SK-N-SH (cell line): ENCODE measurements at regions not wholly inside any gene's neighbourhood (a gene's known extent, or its start where the extent isn't known, plus 50 kb on each side); places are given as distances from the start of the nearest gene placed in this dataset.

ENCODE experiments used
- CTCF ChIA-PET: fragments of 300-600, 350-600 bp; formaldehyde crosslinking; extraction: SDS; loops from one replicate; lab custom pipeline; 2021; lab: Yijun Ruan, JAX
- POLR2A ChIA-PET: fragments of 350-600 bp; sonication (Branson Sonifier 250); formaldehyde crosslinking; extraction: SDS; loops from one replicate; lab custom pipeline; 2020; ENCODE audit warnings: antibody characterized with exemption, inconsistent platforms; lab: Yijun Ruan, JAX
- DNase-seq: peaks from one replicate; pipeline ENCODE4 v3.0.0; 2012
- H2AFZ ChIP-seq: fragments of 200-600 bp; sonication (generic); 2 replicates; pipeline ENCODE4 v1.8.1; 2016; ENCODE audit warnings: antibody characterized with exemption, mild to moderate bottlenecking, low read depth
- H3F3A ChIP-seq: fragments of 200-600 bp; sonication (generic); replicated peaks from 2 replicates; pipeline ENCODE3; 2016; ENCODE audit warnings: antibody characterized with exemption, mild to moderate bottlenecking; ENCODE audit not compliant: insufficient read depth
- H3K27ac ChIP-seq, 2 experiments: fragments of 200-500 bp in 1 of 2; fragments of 200-600 bp in 1 of 2; sonication (Bioruptor generic) in 1 of 2; sonication (generic), shearing (Covaris generic) in 1 of 2; 2 replicates each; pipeline versions ENCODE4 v1.5.1 to v1.6.1; 2014 to 2016; ENCODE audit warnings: low read depth in 2 of 2, inconsistent platforms in 1 of 2, low read length in 1 of 2, mild to moderate bottlenecking in 1 of 2, mixed read lengths in 1 of 2
- H3K27me3 ChIP-seq: fragments of 200-600 bp; sonication (generic), shearing (Covaris generic); 2 replicates; pipeline ENCODE4 v1.6.1; 2016; ENCODE audit warnings: mixed run types; ENCODE audit not compliant: insufficient read depth
- H3K36me3 ChIP-seq, 2 experiments: fragments of 200-500 bp in 1 of 2; fragments of 200-600 bp in 1 of 2; sonication (Bioruptor generic) in 1 of 2; sonication (generic) in 1 of 2; replicated peaks in 1 of 2; 2 replicates each; pipeline versions ENCODE3 to v1.5.1; 2014 to 2016; ENCODE audit warnings: low read length in 1 of 2, mild to moderate bottlenecking in 1 of 2; ENCODE audit not compliant: insufficient read depth in 2 of 2, control insufficient read depth in 1 of 2
- H3K4me1 ChIP-seq, 2 experiments: fragments of 200-500 bp in 1 of 2; fragments of 200-600 bp in 1 of 2; sonication (Bioruptor generic) in 1 of 2; sonication (generic), shearing (Covaris generic) in 1 of 2; 2 replicates each; pipeline versions ENCODE4 v1.5.1 to v1.6.1; 2014 to 2016; ENCODE audit warnings: low read depth in 1 of 2, low read length in 1 of 2, mixed run types in 1 of 2; ENCODE audit not compliant: insufficient read depth in 2 of 2, control insufficient read depth in 1 of 2
- H3K4me2 ChIP-seq: fragments of 200-600 bp; sonication (generic), shearing (Covaris generic); 2 replicates; pipeline ENCODE4 v1.6.1; 2017; ENCODE audit warnings: mixed run types
- H3K4me3 ChIP-seq, 2 experiments: fragments of 200-500 bp in 1 of 2; fragments of 200-600 bp in 1 of 2; sonication (Bioruptor generic) in 1 of 2; sonication (generic), shearing (Covaris generic) in 1 of 2; 2 replicates each; pipeline versions ENCODE4 v1.5.1 to v1.8.1; 2014 to 2016; ENCODE audit warnings: low read depth in 2 of 2, inconsistent platforms in 1 of 2, low read length in 1 of 2, mild to moderate bottlenecking in 1 of 2, mixed read lengths in 1 of 2, moderate library complexity in 1 of 2
- H3K79me2 ChIP-seq: fragments of 200-600 bp; sonication (generic); 2 replicates; pipeline ENCODE4 v1.8.1; 2017; ENCODE audit warnings: mild to moderate bottlenecking; ENCODE audit not compliant: insufficient read depth
- H3K9ac ChIP-seq: fragments of 200-600 bp; sonication (generic); 2 replicates; pipeline ENCODE4 v1.6.1; 2017; ENCODE audit warnings: mixed run types
- H3K9me2 ChIP-seq: fragments of 200-600 bp; sonication (generic); 2 replicates; pipeline ENCODE4 v1.6.1; 2017; ENCODE audit warnings: mixed run types
- H3K9me3 ChIP-seq: fragments of 200-600 bp; sonication (generic); 2 replicates; pipeline ENCODE4 v1.6.1; 2017; ENCODE audit warnings: mixed run types, mild to moderate bottlenecking, moderate library complexity
- H4K20me1 ChIP-seq: fragments of 200-600 bp; sonication (generic); 2 replicates; pipeline ENCODE4 v1.6.1; 2017; ENCODE audit warnings: mild to moderate bottlenecking, mixed run types; ENCODE audit not compliant: insufficient read depth
- EP300 ChIP-seq, 2 experiments: IDR thresholded peaks; 2 replicates each; pipeline versions ENCODE4 v1.4.0 to v1.6.1; 2012; ENCODE audit warnings: borderline replicate concordance in 1 of 2, low read depth in 1 of 2, low read length in 1 of 2
- EZH2phosphoT487 ChIP-seq: fragments of 200-600 bp; sonication (generic); IDR thresholded peaks from 2 replicates; pipeline ENCODE4 v1.6.1; 2017; ENCODE audit warnings: low read depth, mixed run types, mild to moderate bottlenecking, antibody characterized with exemption, moderate library complexity, borderline replicate concordance
- FOSL2 ChIP-seq: IDR thresholded peaks from 2 replicates; pipeline ENCODE4 v1.4.0; 2012; ENCODE audit warnings: low read depth, mild to moderate bottlenecking, moderate library complexity, borderline replicate concordance
- FOXJ3 ChIP-seq: sonication (generic); formaldehyde crosslinking; IDR thresholded peaks from 2 replicates; pipeline ENCODE4 v1.5.1; 2020; ENCODE audit warnings: mild to moderate bottlenecking, missing genetic modification reagents
- FOXM1 ChIP-seq: IDR thresholded peaks from 2 replicates; pipeline ENCODE4 v1.4.0; 2012; ENCODE audit warnings: low read depth, mild to moderate bottlenecking
- MXI1 ChIP-seq: IDR thresholded peaks from 2 replicates; pipeline ENCODE4 v1.6.1; 2012; ENCODE audit warnings: mild to moderate bottlenecking, low read depth, low read length, improper control_type of control experiment
- NRF1 ChIP-seq: IDR thresholded peaks from 2 replicates; pipeline ENCODE4 v1.6.1; 2012; ENCODE audit warnings: low read depth, mild to moderate bottlenecking, low read length
- RAD21 ChIP-seq: IDR thresholded peaks from 2 replicates; pipeline ENCODE4 v1.6.1; 2012; ENCODE audit warnings: mild to moderate bottlenecking, low read length
- REST ChIP-seq: IDR thresholded peaks from 2 replicates; pipeline ENCODE4 v1.6.1; 2012; ENCODE audit warnings: mild to moderate bottlenecking, low read depth, low read length, moderate library complexity
- RFX5 ChIP-seq: IDR thresholded peaks from 2 replicates; pipeline ENCODE4 v1.6.1; 2012; ENCODE audit warnings: mild to moderate bottlenecking, improper control_type of control experiment, low read length
- RXRA ChIP-seq: IDR thresholded peaks from 2 replicates; pipeline ENCODE4 v1.4.0; 2012; ENCODE audit warnings: low read depth, mild to moderate bottlenecking, borderline replicate concordance
- SIN3A ChIP-seq: IDR thresholded peaks from 2 replicates; pipeline ENCODE4 v1.6.1; 2012; ENCODE audit warnings: low read depth, mild to moderate bottlenecking, low read length, moderate library complexity, borderline replicate concordance
- TAF1 ChIP-seq: IDR thresholded peaks from 2 replicates; pipeline ENCODE4 v1.6.1; 2012; ENCODE audit warnings: low read depth, mild to moderate bottlenecking, low read length, moderate library complexity, borderline replicate concordance
- TEAD4 ChIP-seq: IDR thresholded peaks from 2 replicates; pipeline ENCODE4 v1.4.0; 2012; ENCODE audit warnings: mild to moderate bottlenecking, borderline replicate concordance; ENCODE audit not compliant: insufficient read depth
- YY1 ChIP-seq: IDR thresholded peaks from 2 replicates; pipeline ENCODE4 v1.4.0; 2012; ENCODE audit warnings: low read depth, mild to moderate bottlenecking
- WGBS: methylation state at CpG from one replicate; pipeline ENCODE4 v1.1.6; 2017; ENCODE audit warnings: low lambda C conversion rate; 5-methylcytosine and 5-hydroxymethylcytosine counted together
- TF ChIP-seq, protein P1 (sequence below): fragments of 150-350 bp; IDR thresholded peaks from 2 replicates; pipeline ENCODE4 v1.6.1; 2017; ENCODE audit warnings: antibody characterized with exemption, low read length, low read depth, borderline replicate concordance

- TF ChIP-seq SIN3A (no peak), TEAD4 (no peak), RFX5 (no peak), EP300 (IDR thresholded peaks at IDR 0.05; ENCODE audit: borderline replicate concordance in 1 of 2, low read depth in 1 of 2, low read length in 1 of 2) (no peak), EZH2phosphoT487 (no peak), YY1 (no peak), NRF1 (no peak), MXI1 (no peak), RXRA (no peak), FOXJ3 (no peak), FOSL2 (no peak), FOXM1 (no peak), RAD21 (no peak), TAF1 (no peak), REST (no peak)
- TF ChIP-seq, protein P1, sequence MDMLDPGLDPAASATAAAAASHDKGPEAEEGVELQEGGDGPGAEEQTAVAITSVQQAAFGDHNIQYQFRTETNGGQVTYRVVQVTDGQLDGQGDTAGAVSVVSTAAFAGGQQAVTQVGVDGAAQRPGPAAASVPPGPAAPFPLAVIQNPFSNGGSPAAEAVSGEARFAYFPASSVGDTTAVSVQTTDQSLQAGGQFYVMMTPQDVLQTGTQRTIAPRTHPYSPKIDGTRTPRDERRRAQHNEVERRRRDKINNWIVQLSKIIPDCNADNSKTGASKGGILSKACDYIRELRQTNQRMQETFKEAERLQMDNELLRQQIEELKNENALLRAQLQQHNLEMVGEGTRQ, result no peak
- Histone ChIP-seq H3K79me2 (no peaks in the 10 kb centered on the region), H2AFZ (no peak overlapping the region), H3K9me2 (no peaks in the 10 kb centered on the region), H3K27ac (peak overlapping the region in 1 of 2 experiments; percentile 72; a peak in 1 of 4 replicates), H3K4me2 (peak overlapping the region; percentile 46; the same call in 1 of the 2 replicates), H3K9ac (no peak overlapping the region), H3K36me3 (peaks cover 0 to 18% of the 10 kb centered on the region in 2 experiments), H3K4me1 (peaks cover 18 to 19% of the 10 kb centered on the region in 2 experiments; a peak in 3 of 4 replicates), H3K27me3 (no peaks in the 10 kb centered on the region), H3K9me3 (no peaks in the 10 kb centered on the region), H3F3A (peaks cover 6% of the 10 kb centered on the region), H3K4me3 (no peak overlapping the region), H4K20me1 (no peaks in the 10 kb centered on the region)
- CTCF ChIA-PET, result interaction anchor here (1.3 to 1.7 kb wide), 3 partner anchors 14 to 186 kb away, joined by 3 to 5 read pairs (median 5); no protein-coding TSS in a partner anchor
- DNase-seq, result no peak
- POLR2A ChIA-PET, result no interaction called here
- WGBS, result 62% methylated on average over 6 of the region's 6 CpGs
Observed at GRCh38 chr20:19807946-19808330, 49.9 kb downstream of the RIN2 start.
